CD4-positive, alpha-beta T cell (primary cell): ENCODE measurements at regions not wholly inside any gene's neighbourhood (a gene's known extent, or its start where the extent isn't known, plus 50 kb on each side); places are given as distances from the start of the nearest gene placed in this dataset.

Experiments used
- ATAC-seq: fragments of 200-7000 bp; cut with Tn5 transposase; one replicate; pipeline ENCODE4 v1.10.0; 2022; ENCODE audit warnings: mild to moderate bottlenecking; ENCODE audit not compliant: poor library complexity
- CTCF ChIA-PET: fragments of 350-600 bp; sonication (Branson Sonifier 250); formaldehyde crosslinking; loops from one replicate; lab custom pipeline; 2021; ENCODE audit warnings: antibody characterized with exemption, inconsistent platforms; lab: Charles Lee
- POLR2A ChIA-PET: fragments of 350-600 bp; sonication (Branson Sonifier 250); formaldehyde crosslinking; loops from one replicate; lab custom pipeline; 2021; ENCODE audit warnings: antibody characterized with exemption, inconsistent platforms; lab: Charles Lee
- DNase-seq, 14 experiments: peaks; one replicate each; pipeline ENCODE4 v3.0.0-alpha.2; 2013 to 2020; ENCODE audit warnings: mixed read lengths in 2 of 14
- H3K27ac ChIP-seq, 2 donors: one replicate each; pipeline versions ENCODE4 v1.5.1 to v1.7.0; 2013; ENCODE audit warnings: low read length in 2 of 2, low read depth in 1 of 2, mild to moderate bottlenecking in 1 of 2
- H3K27me3 ChIP-seq, 2 experiments: 1 replicate in 1 of 2; 2 replicates in 1 of 2; pipeline versions ENCODE4 v1.6.1 to v1.7.0; 2013; ENCODE audit warnings: low read length in 2 of 2, control low read depth in 1 of 2, mild to moderate bottlenecking in 1 of 2, moderate library complexity in 1 of 2; ENCODE audit not compliant: insufficient read depth in 2 of 2, control insufficient read depth in 1 of 2
- H3K36me3 ChIP-seq: one replicate; pipeline ENCODE4 v1.6.1; 2013; ENCODE audit warnings: low read length, control low read depth; ENCODE audit not compliant: insufficient read depth
- H3K4me1 ChIP-seq: one replicate; pipeline ENCODE4 v1.6.1; 2013; ENCODE audit warnings: low read length, control low read depth; ENCODE audit not compliant: insufficient read depth
- H3K4me3 ChIP-seq: one replicate; pipeline ENCODE4 v1.5.1; 2013; ENCODE audit warnings: mild to moderate bottlenecking, low read length, moderate library complexity
- H3K9me3 ChIP-seq, 2 experiments: 1 replicate in 1 of 2; 2 replicates in 1 of 2; pipeline versions ENCODE4 v1.6.1 to v1.7.0; 2013; ENCODE audit warnings: low read length in 2 of 2, mild to moderate bottlenecking in 2 of 2, control low read depth in 1 of 2, moderate library complexity in 1 of 2; ENCODE audit not compliant: control insufficient read depth in 1 of 2, insufficient read depth in 1 of 2
- H3K27ac Mint-ChIP-seq: one replicate; pipeline ENCODE4 v1.8.0; 2020; ENCODE audit warnings: mixed read lengths
- H3K27me3 Mint-ChIP-seq: one replicate; pipeline ENCODE4 v1.8.0; 2021; ENCODE audit warnings: mixed read lengths
- H3K36me3 Mint-ChIP-seq: one replicate; pipeline ENCODE4 v1.8.0; 2021; ENCODE audit warnings: low read depth, mixed read lengths
- H3K4me1 Mint-ChIP-seq: one replicate; pipeline ENCODE4 v1.8.0; 2021; ENCODE audit warnings: low read depth, mixed read lengths
- H3K4me3 Mint-ChIP-seq: one replicate; pipeline ENCODE4 v1.8.0; 2020; ENCODE audit warnings: mild to moderate bottlenecking, mixed read lengths
- H3K9me3 Mint-ChIP-seq: one replicate; pipeline ENCODE4 v1.8.0; 2020; ENCODE audit warnings: mixed read lengths
- CTCF ChIP-seq: fragments of 200-600 bp; IDR thresholded peaks from one replicate; pipeline ENCODE4 v1.8.0; 2022; ENCODE audit warnings: antibody characterized with exemption, mild to moderate bottlenecking
- intact Hi-C, 2 experiments: fragments of 100-400 bp; cut with DNase I in 1 of 2; cut with micrococcal nuclease in 1 of 2; formaldehyde crosslinking; loops; one replicate each; pipeline versions ENCODE4 v1.15.1 to v1.9.0; 2023 to 2025; cut with DNase I, micrococcal nuclease

DNA sequence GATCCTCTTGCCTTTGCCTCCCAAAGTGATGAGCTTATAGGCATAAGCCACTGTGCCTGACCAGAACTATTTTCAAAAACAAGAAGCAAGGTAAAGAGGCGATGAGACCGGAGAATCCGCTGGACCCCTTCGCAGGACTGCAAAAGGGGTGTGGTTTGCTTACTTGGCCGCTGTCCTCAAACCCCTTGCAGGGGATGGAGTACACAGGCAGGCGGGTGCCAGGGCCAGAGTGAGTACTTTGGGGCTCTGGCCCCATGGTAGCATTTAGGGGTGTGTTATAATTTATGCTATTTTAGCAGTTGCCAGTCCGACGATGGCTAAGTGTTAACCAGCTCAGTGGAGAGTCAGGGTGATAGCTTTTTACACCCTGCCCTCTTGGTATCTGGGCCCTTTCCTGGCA lies 1454.9 kb downstream of the HACE1 start:
- intact Hi-C loops, result no loop called here
- TF ChIP-seq CTCF, result no peak
- H3K4me3 Mint-ChIP-seq, result no peak overlapping the region

DNA sequence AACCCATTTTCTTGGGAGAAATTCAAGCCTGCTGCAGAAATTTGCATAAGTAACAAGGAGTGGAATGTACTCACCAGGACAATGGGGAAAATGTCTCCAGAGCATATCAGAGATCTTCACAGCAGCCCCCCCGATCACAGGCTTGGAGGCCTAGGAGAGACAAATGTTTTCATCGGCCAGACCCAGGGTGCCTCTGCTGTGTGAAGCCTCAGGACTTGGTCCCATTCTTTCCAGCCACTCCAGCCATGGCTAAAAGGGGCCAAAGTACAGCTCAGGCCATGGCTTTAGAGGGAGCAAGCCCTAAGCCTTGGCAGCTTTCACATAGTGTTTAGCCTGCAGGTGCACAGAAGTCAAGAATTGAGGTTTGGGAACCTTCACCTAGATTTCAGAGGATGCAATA lies 1463.0 kb downstream of the HACE1 start:
- H3K27ac ChIP-seq, result no peak overlapping the region
- intact Hi-C loops, result no loop called here
- Mint-ChIP-seq H3K4me3 (no peak overlapping the region), H3K27me3 (no peaks in the 10 kb centered on the region), H3K36me3 (no peaks in the 10 kb centered on the region), H3K4me1 (no peaks in the 10 kb centered on the region), H3K27ac (no peak overlapping the region), H3K9me3 (peaks cover 17% of the 10 kb centered on the region)
- H3K36me3 ChIP-seq, result no peaks in the 10 kb centered on the region
- ChIA-PET POLR2A (no interaction called here), CTCF (no interaction called here)
- H3K4me1 ChIP-seq, result no peaks in the 10 kb centered on the region
- no peak overlapping the region for H3K4me3 ChIP-seq
- DNase-seq (no peak), ATAC-seq (no peak)
- H3K9me3 ChIP-seq, result peaks cover 0 to 6% of the 10 kb centered on the region in 2 experiments
- TF ChIP-seq CTCF, result no peak
- no peaks in the 10 kb centered on the region for H3K27me3 ChIP-seq

More for the DNA sequence above, 1454.9 kb downstream of the HACE1 start:
- POLR2A ChIA-PET, result no interaction called here
- Mint-ChIP-seq H3K4me1 (no peaks in the 10 kb centered on the region), H3K27me3 (no peaks in the 10 kb centered on the region), H3K36me3 (no peaks in the 10 kb centered on the region), H3K9me3 (peaks cover 7% of the 10 kb centered on the region), H3K27ac (no peak overlapping the region)
- Histone ChIP-seq H3K4me3 (no peak overlapping the region), H3K4me1 (no peaks in the 10 kb centered on the region), H3K9me3 (peaks cover 6% of the 10 kb centered on the region in 2 experiments), H3K27me3 (no peaks in the 10 kb centered on the region), H3K36me3 (no peaks in the 10 kb centered on the region), H3K27ac (no peak overlapping the region)
- ATAC-seq, result no peak
- CTCF ChIA-PET, result no interaction called here
- no peak for DNase-seq

GRCh38 chr6:103379272-103379671 lies 1480.4 kb downstream of the HACE1 start:
- CTCF ChIA-PET, result no interaction called here

More at GRCh38 chr6:103379272-103379671, 1480.4 kb downstream of the HACE1 start:
- H3K27me3 ChIP-seq, result no peaks in the 10 kb centered on the region
- H3K4me3 Mint-ChIP-seq, result no peak overlapping the region
- no peaks in the 10 kb centered on the region for H3K9me3 Mint-ChIP-seq
- no peak overlapping the region for H3K4me3 ChIP-seq
- ATAC-seq, result no peak
- H3K9me3 ChIP-seq, result peaks cover 0 to 3% of the 10 kb centered on the region in 2 experiments
- no peaks in the 10 kb centered on the region for H3K4me1 Mint-ChIP-seq
- no peaks in the 10 kb centered on the region for H3K27me3 Mint-ChIP-seq
- no peaks in the 10 kb centered on the region for H3K36me3 Mint-ChIP-seq
- POLR2A ChIA-PET, result no interaction called here
- TF ChIP-seq CTCF, result no peak
- intact Hi-C loops, result no loop called here
- no peak for DNase-seq
- no peaks in the 10 kb centered on the region for H3K36me3 ChIP-seq
- H3K27ac Mint-ChIP-seq, result no peak overlapping the region
- H3K27ac ChIP-seq, result no peak overlapping the region
- H3K4me1 ChIP-seq, result no peaks in the 10 kb centered on the region
